ENCODE measurements at regions not wholly inside any gene's neighbourhood (a gene's known extent, or its start where the extent isn't known, plus 50 kb on each side); places are given as distances from the start of the nearest gene placed in this dataset.

GRCh38 chr18:56044239-56044638 is 456.2 kb upstream of the TCF4 start:
- H3K4me2 ChIP-seq (ENCODE audit: insufficient read depth, low read length), result no peak overlapping the region
- ATAC-seq (no peak), DNase-seq (ENCODE audit: extremely low read depth in 1 of 4, low spot score in 3 of 4) (no peak), FAIRE-seq (no peak)
- POLR2A ChIA-PET, result interaction anchor here (0.6 to 0.8 kb wide), 2 partner anchors 139 to 467 kb away, joined by 3 to 4 read pairs; no protein-coding TSS in a partner anchor
- intact Hi-C loops (cut with micrococcal nuclease), result no loop called here
- no TSS peak for BruUV-seq (replicated peaks)
- H4K20me1 ChIP-seq (replicated peaks; ENCODE audit: control insufficient read depth, insufficient read depth, low read length), result no peaks in the 10 kb centered on the region
- no peaks in the 10 kb centered on the region for H3K4me1 ChIP-seq (replicated peaks in 1 of 2; ENCODE audit: control insufficient read depth in 2 of 2, insufficient read depth in 2 of 2, low read length in 2 of 2)
- TF ChIP-seq ZFP36 (IDR thresholded peaks at IDR 0.05; ENCODE audit: low read depth, low read length, partially characterized antibody), result no peak
- no peak overlapping the region for H2AFZ ChIP-seq (ENCODE audit: low read depth, low read length)
- CTCF ChIA-PET (ENCODE audit: low intra/inter-chr PET ratio), result no interaction called here
- no peaks in the 10 kb centered on the region for H3K36me3 ChIP-seq (ENCODE audit: control insufficient read depth, insufficient read depth, low read length)
- no peak overlapping the region for H3K4me3 ChIP-seq
- H3K27ac ChIP-seq (ENCODE audit: extremely low read depth, low read depth, low read length), result no peak overlapping the region
- H3K9ac ChIP-seq (ENCODE audit: insufficient read depth in 1 of 2, low read depth in 2 of 2, low read length in 2 of 2), result no peak overlapping the region
- H3K9me3 ChIP-seq (replicated peaks; ENCODE audit: control insufficient read depth, insufficient read depth, low read depth, low read length), result no peaks in the 10 kb centered on the region
- H3K27me3 ChIP-seq (ENCODE audit: control insufficient read depth in 2 of 2, insufficient read depth in 2 of 2, low read length in 2 of 2), result no peaks in the 10 kb centered on the region
- no peaks in the 10 kb centered on the region for H3K79me2 ChIP-seq (ENCODE audit: control insufficient read depth, insufficient read depth, low read length)
- 0% methylated on average over 1 of the region's 1 CpG for WGBS (ENCODE audit: insufficient coverage, low coverage, missing lambda C conversion rate)
- in situ Hi-C loops (cut with MboI), result no loop called here
- H3K9me1 ChIP-seq (ENCODE audit: control insufficient read depth, insufficient read depth, low read length), result no peaks in the 10 kb centered on the region

GRCh38 chr18:56043641-56044061 is 455.7 kb upstream of the TCF4 start:
- Histone ChIP-seq H2AFZ (ENCODE audit: low read depth, low read length) (no peak overlapping the region), H3K36me3 (ENCODE audit: control insufficient read depth, insufficient read depth, low read length) (no peaks in the 10 kb centered on the region), H3K4me1 (replicated peaks in 1 of 2; ENCODE audit: control insufficient read depth in 2 of 2, insufficient read depth in 2 of 2, low read length in 2 of 2) (no peaks in the 10 kb centered on the region), H3K27me3 (ENCODE audit: control insufficient read depth in 2 of 2, insufficient read depth in 2 of 2, low read length in 2 of 2) (peaks cover 0 to 3% of the 10 kb centered on the region in 2 experiments; a peak in 1 of 5 replicates), H3K9me3 (replicated peaks; ENCODE audit: control insufficient read depth, insufficient read depth, low read depth, low read length) (no peaks in the 10 kb centered on the region), H3K79me2 (ENCODE audit: control insufficient read depth, insufficient read depth, low read length) (no peaks in the 10 kb centered on the region), H4K20me1 (replicated peaks; ENCODE audit: control insufficient read depth, insufficient read depth, low read length) (no peaks in the 10 kb centered on the region), H3K27ac (ENCODE audit: extremely low read depth, low read depth, low read length) (no peak overlapping the region), H3K9ac (ENCODE audit: insufficient read depth in 1 of 2, low read depth in 2 of 2, low read length in 2 of 2) (no peak overlapping the region), H3K4me2 (ENCODE audit: insufficient read depth, low read length) (no peak overlapping the region), H3K4me3 (no peak overlapping the region), H3K9me1 (ENCODE audit: control insufficient read depth, insufficient read depth, low read length) (no peaks in the 10 kb centered on the region)
- CTCF ChIA-PET (ENCODE audit: low intra/inter-chr PET ratio), result no interaction called here
- 0% methylated on average over 3 of the region's 4 CpGs for whole genome bisulfite sequencing (ENCODE audit: insufficient coverage, low coverage, missing lambda C conversion rate)
- TF ChIP-seq U2AF1 (optimal IDR thresholded peaks at IDR 0.05; ENCODE audit: low read depth, low read length), result no peak
- TF ChIP-seq ZNF318 (IDR thresholded peaks at IDR 0.05; ENCODE audit: borderline replicate concordance in 1 of 2, low read depth in 1 of 2), result no peak
- no peak for TF ChIP-seq KAT2B (IDR thresholded peaks at IDR 0.05; ENCODE audit: low read depth, low read length)
- TF ChIP-seq SNRNP70 (optimal IDR thresholded peaks at IDR 0.05; ENCODE audit: low read depth, low read length), result no peak
- TF ChIP-seq ZKSCAN8 (CRISPR knock-in tag; IDR thresholded peaks at IDR 0.05), result no peak
- TF ChIP-seq TAF9B (IDR thresholded peaks at IDR 0.05; ENCODE audit: partially characterized antibody), result no peak
- no peak for ATAC-seq
- FAIRE-seq, result no peak
- BruUV-seq (replicated peaks), result no TSS peak
- in situ Hi-C loops (cut with MboI), result no loop called here
- POLR2A ChIA-PET, result no interaction called here
- no peak for DNase-seq (ENCODE audit: extremely low read depth in 1 of 4, low spot score in 3 of 4)
- intact Hi-C loops (cut with micrococcal nuclease), result no loop called here
